T-cell (primary cell): ENCODE measurements at regions not wholly inside any gene's neighbourhood (a gene's known extent, or its start where the extent isn't known, plus 50 kb on each side); places are given as distances from the start of the nearest gene placed in this dataset.

Experiments used
- ATAC-seq, 4 experiments: fragments of 200-7000 bp in 3 of 4; fragments of 150-1000 bp in 1 of 4; cut with Tn5 transposase; replicated peaks in 1 of 4; 1 replicate in 3 of 4; 2 replicates in 1 of 4; pipeline ENCODE4 v1.10.0; 2021; ENCODE audit warnings: moderate library complexity in 3 of 4, mild to moderate bottlenecking in 2 of 4, moderate number of reproducible peaks in 1 of 4
- CTCF ChIA-PET, 2 donors: fragments of 300-600 bp; sonication (Branson Sonifier 250); formaldehyde crosslinking; loops; one replicate each; lab custom pipeline; 2022; ENCODE audit warnings: antibody characterized with exemption in 2 of 2; lab: Charles Lee
- POLR2A ChIA-PET, 2 donors: fragments of 300-600 bp; sonication (Branson Sonifier 250); formaldehyde crosslinking; loops; one replicate each; lab custom pipeline; 2022; ENCODE audit warnings: antibody characterized with exemption in 2 of 2; lab: Charles Lee
- DNase-seq, 35 experiments: peaks; one replicate each; pipeline versions ENCODE4 v3.0.0 to v3.0.0-alpha.2; 2013 to 2023
- H3K27ac ChIP-seq: one replicate; pipeline ENCODE4 v1.5.1; 2013; ENCODE audit warnings: low read length
- H3K27me3 ChIP-seq, 2 experiments: replicated peaks in 1 of 2; 1 replicate in 1 of 2; 2 replicates in 1 of 2; pipeline versions ENCODE4 v1.6.1 to v1.7.0; 2013; ENCODE audit warnings: low read length in 1 of 2, mixed read lengths in 1 of 2; ENCODE audit not compliant: control insufficient read depth in 2 of 2, insufficient read depth in 2 of 2; ENCODE audit errors: extremely low read depth in 1 of 2
- H3K36me3 ChIP-seq, 2 donors: 1 replicate in 1 of 2; 2 replicates in 1 of 2; pipeline versions ENCODE4 v1.6.1 to v1.7.0; 2013; ENCODE audit warnings: low read length in 1 of 2; ENCODE audit not compliant: control insufficient read depth in 2 of 2, insufficient read depth in 1 of 2; ENCODE audit errors: extremely low read depth in 1 of 2
- H3K4me1 ChIP-seq, 2 experiments: 1 replicate in 1 of 2; 2 replicates in 1 of 2; pipeline versions ENCODE4 v1.6.1 to v1.7.0; 2013; ENCODE audit warnings: low read length in 2 of 2, mixed read lengths in 1 of 2; ENCODE audit not compliant: insufficient read depth in 2 of 2, control insufficient read depth in 1 of 2; ENCODE audit errors: extremely low read depth in 1 of 2
- H3K4me3 ChIP-seq, 2 donors: 1 replicate in 1 of 2; 2 replicates in 1 of 2; pipeline versions ENCODE4 v1.5.1 to v1.7.0; 2013; ENCODE audit warnings: mild to moderate bottlenecking in 2 of 2, low read length in 1 of 2, moderate library complexity in 1 of 2; ENCODE audit not compliant: control insufficient read depth in 1 of 2; ENCODE audit errors: extremely low read depth in 1 of 2
- H3K9me3 ChIP-seq: 2 replicates; pipeline ENCODE4 v1.7.0; 2013
- H3K27ac Mint-ChIP-seq, 2 donors: one replicate each; pipeline ENCODE4 v1.8.0; 2020 to 2021; ENCODE audit warnings: mild to moderate bottlenecking in 2 of 2, mixed read lengths in 2 of 2
- H3K27me3 Mint-ChIP-seq, 2 donors: one replicate each; pipeline ENCODE4 v1.8.0; 2021 to 2022; ENCODE audit warnings: mixed read lengths in 2 of 2
- H3K36me3 Mint-ChIP-seq: one replicate; pipeline ENCODE4 v1.8.0; 2021; ENCODE audit warnings: mixed read lengths
- H3K4me1 Mint-ChIP-seq, 3 donors: one replicate each; pipeline ENCODE4 v1.8.0; 2020 to 2022; ENCODE audit warnings: mixed read lengths in 3 of 3, mild to moderate bottlenecking in 1 of 3
- H3K4me3 Mint-ChIP-seq, 3 donors: one replicate each; pipeline ENCODE4 v1.8.0; 2020 to 2022; ENCODE audit warnings: mild to moderate bottlenecking in 3 of 3, mixed read lengths in 3 of 3, moderate library complexity in 3 of 3
- H3K9me3 Mint-ChIP-seq, 3 donors: one replicate each; pipeline ENCODE4 v1.8.0; 2020 to 2022; ENCODE audit warnings: mixed read lengths in 3 of 3
- WGBS: methylation state at CpG from one replicate; pipeline ENCODE4 v1.1.5; 2013; ENCODE audit warnings: missing lambda C conversion rate; ENCODE audit not compliant: insufficient coverage; 5-methylcytosine and 5-hydroxymethylcytosine counted together

DNA sequence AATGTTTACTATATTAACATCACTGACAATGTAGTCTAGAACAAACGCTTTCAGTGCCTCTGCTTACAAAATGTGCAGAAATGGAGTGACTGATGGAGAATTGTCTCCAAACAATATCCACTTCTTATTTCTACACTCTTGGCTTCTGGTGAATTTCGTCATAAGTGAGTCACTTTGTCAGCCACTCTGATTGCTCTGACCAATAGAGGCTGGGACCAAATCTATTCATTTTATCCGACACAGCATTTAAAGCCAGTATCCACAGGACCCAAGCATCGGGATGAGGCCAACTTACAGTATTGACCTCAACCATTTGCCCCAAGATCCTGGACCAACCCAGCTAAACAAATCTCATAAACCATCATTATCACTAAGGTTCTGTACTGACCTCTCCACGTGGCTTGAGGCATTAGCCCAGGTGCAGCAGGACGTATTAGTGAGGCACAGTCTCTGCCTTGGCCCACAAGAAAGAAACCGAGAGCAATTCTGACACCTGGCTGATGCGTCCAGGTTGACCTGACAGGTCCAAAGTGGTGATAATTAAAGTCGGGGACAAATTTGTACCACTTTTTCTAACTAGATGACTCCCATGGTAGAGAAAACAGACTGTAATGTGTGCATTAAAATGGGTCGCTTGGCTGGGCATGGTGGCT is 53.3 kb upstream of the ERO1B start:
- H3K27me3 ChIP-seq = no peaks in the 10 kb centered on the region

DNA sequence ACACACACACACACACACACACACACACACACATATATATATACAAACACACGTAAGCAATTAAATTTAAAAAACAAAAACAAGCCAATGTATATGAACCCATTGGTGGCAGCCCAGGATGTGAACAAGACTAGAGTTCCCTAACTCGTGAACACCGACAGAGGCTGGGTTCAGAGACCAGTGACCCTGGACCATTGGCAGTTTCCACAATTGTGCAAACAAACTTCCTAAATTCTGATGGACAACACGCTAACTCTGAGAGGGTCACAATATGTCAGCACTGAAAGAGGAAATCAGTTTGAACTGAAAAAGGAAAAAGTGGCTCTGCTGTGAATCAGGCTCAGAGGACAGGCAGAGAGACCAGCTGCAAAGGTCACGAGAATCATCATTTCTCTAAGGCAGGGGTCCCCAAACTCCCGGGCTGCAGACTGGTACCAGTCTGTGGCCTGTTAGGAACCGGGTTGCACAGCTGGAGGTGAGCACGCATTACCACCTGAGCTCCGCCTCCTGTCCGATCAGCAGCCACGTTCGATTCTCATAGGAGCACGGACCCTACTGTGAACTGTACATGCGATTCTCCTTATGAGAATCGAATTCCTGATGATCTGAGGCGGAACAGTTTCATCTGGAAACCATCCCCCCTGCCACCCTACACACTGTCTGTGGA is 50.5 kb upstream of the ERO1B start:
- no peaks in the 10 kb centered on the region for H3K36me3 Mint-ChIP-seq
- H3K9me3 ChIP-seq = no peaks in the 10 kb centered on the region
- H3K27me3 Mint-ChIP-seq = no peaks in the 10 kb centered on the region
- no peaks in the 10 kb centered on the region for H3K27me3 ChIP-seq
- POLR2A ChIA-PET = no interaction called here
- no peak overlapping the region for H3K4me3 Mint-ChIP-seq
- H3K4me3 ChIP-seq = no peak overlapping the region
- no peak for DNase-seq
- H3K27ac ChIP-seq = no peak overlapping the region
- WGBS = 85% methylated on average over 14 of the region's 16 CpGs
- CTCF ChIA-PET = no interaction called here
- no peak for ATAC-seq
- no peaks in the 10 kb centered on the region for H3K9me3 Mint-ChIP-seq
- no peaks in the 10 kb centered on the region for H3K36me3 ChIP-seq
- H3K4me1 ChIP-seq = no peaks in the 10 kb centered on the region
- H3K27ac Mint-ChIP-seq = no peak overlapping the region
- no peaks in the 10 kb centered on the region for H3K4me1 Mint-ChIP-seq

More for the DNA sequence above, 53.3 kb upstream of the ERO1B start:
- Histone ChIP-seq H3K9me3 (no peaks in the 10 kb centered on the region), H3K4me3 (no peak overlapping the region), H3K4me1 (no peaks in the 10 kb centered on the region), H3K27ac (no peak overlapping the region), H3K36me3 (no peaks in the 10 kb centered on the region)
- 79% methylated on average over 5 of the region's 10 CpGs for WGBS
- no peaks in the 10 kb centered on the region for H3K36me3 Mint-ChIP-seq
- H3K27me3 Mint-ChIP-seq = no peaks in the 10 kb centered on the region
- DNase-seq (no peak), ATAC-seq (no peak)
- no peaks in the 10 kb centered on the region for H3K4me1 Mint-ChIP-seq
- ChIA-PET CTCF (no interaction called here), POLR2A (no interaction called here)
- H3K4me3 Mint-ChIP-seq = no peak overlapping the region
- no peak overlapping the region for H3K27ac Mint-ChIP-seq
- no peaks in the 10 kb centered on the region for H3K9me3 Mint-ChIP-seq
